Neural cell (in vitro differentiated cells): ENCODE measurements at regions not wholly inside any gene's neighbourhood (a gene's known extent, or its start where the extent isn't known, plus 50 kb on each side); places are given as distances from the start of the nearest gene placed in this dataset.

Source experiments
- CTCF ChIP-seq: fragments of 450-650 bp; IDR thresholded peaks from 2 replicates; pipeline ENCODE4 v1.5.1; 2014; ENCODE audit warnings: antibody characterized with exemption, mild to moderate bottlenecking, moderate library complexity; ENCODE audit not compliant: poor library complexity, severe bottlenecking
- EP300 ChIP-seq: fragments of 450-650 bp; conservative IDR thresholded peaks from 2 replicates; pipeline ENCODE4 v1.6.1; 2014; ENCODE audit warnings: antibody characterized with exemption, mild to moderate bottlenecking, moderate library complexity; ENCODE audit not compliant: poor library complexity, severe bottlenecking
- EZH2 ChIP-seq: fragments of 200-600, 300-800 bp; shearing (Covaris generic), sonication (generic); IDR thresholded peaks from 2 replicates; pipeline ENCODE4 v1.6.1; 2014; ENCODE audit warnings: antibody characterized with exemption, low read length, borderline replicate concordance, mild to moderate bottlenecking; ENCODE audit not compliant: insufficient read depth, poor library complexity, severe bottlenecking
- RAD21 ChIP-seq: fragments of 450-650 bp; conservative IDR thresholded peaks from 2 replicates; pipeline ENCODE4 v1.6.1; 2014; ENCODE audit warnings: antibody characterized with exemption, mild to moderate bottlenecking, moderate library complexity
- REST ChIP-seq: IDR thresholded peaks from 2 replicates; pipeline ENCODE4 v1.6.1; 2012; ENCODE audit warnings: borderline replicate concordance

GRCh38 chr18:38688416-38688815 is 1122.8 kb upstream of the CELF4 start:
- TF ChIP-seq CTCF = no peak
- no peak for TF ChIP-seq EZH2
- no peak for TF ChIP-seq RAD21
- TF ChIP-seq EP300 = no peak
- TF ChIP-seq REST = no peak
